Gastrocnemius medialis (tissue), 4 donors: ENCODE measurements at regions not wholly inside any gene's neighbourhood (a gene's known extent, or its start where the extent isn't known, plus 50 kb on each side); places are given as distances from the start of the nearest gene placed in this dataset.

Source experiments
- ATAC-seq, 2 donors: fragments of 150-250 bp; one replicate each; pipeline ENCODE4 v1.9.1; 2016
- DNase-seq, 2 donors: peaks; one replicate each; pipeline ENCODE4 v3.0.0-alpha.2; 2019
- H3K27ac ChIP-seq, 4 donors: fragments of 200-600 bp; sonication (generic); 1 replicate in 1 of 4; 2 replicates in 3 of 4; pipeline ENCODE4 v1.5.1; 2016 to 2018; ENCODE audit warnings: mild to moderate bottlenecking in 2 of 4, moderate library complexity in 1 of 4
- H3K27me3 ChIP-seq, 3 donors: fragments of 200-600 bp; sonication (generic) in 2 of 3; 1 replicate in 1 of 3; 2 replicates in 2 of 3; pipeline versions ENCODE4 v1.5.1 to v1.6.0; 2016 to 2019; ENCODE audit warnings: mild to moderate bottlenecking in 1 of 3, moderate library complexity in 1 of 3
- H3K36me3 ChIP-seq, 2 donors: fragments of 200-600 bp; sonication (generic) in 1 of 2; one replicate each; pipeline ENCODE4 v1.5.1; 2017 to 2018
- H3K4me1 ChIP-seq, 2 donors: fragments of 200-600 bp; sonication (generic) in 1 of 2; one replicate each; pipeline ENCODE4 v1.5.1; 2016 to 2017; ENCODE audit warnings: mild to moderate bottlenecking in 2 of 2
- H3K4me3 ChIP-seq, 4 donors: fragments of 200-600 bp; sonication (generic) in 3 of 4; 1 replicate in 1 of 4; 2 replicates in 3 of 4; pipeline ENCODE4 v1.5.1; 2016 to 2019; ENCODE audit warnings: mild to moderate bottlenecking in 2 of 4
- H3K9me3 ChIP-seq, 3 donors: fragments of 200-600 bp; sonication (generic) in 2 of 3; 1 replicate in 1 of 3; 2 replicates in 2 of 3; pipeline ENCODE4 v1.5.1; 2016 to 2019
- CTCF ChIP-seq, 5 experiments: fragments of 450-650 bp in 3 of 5; fragments of 200-600 bp in 2 of 5; sonication (generic) in 2 of 5; IDR thresholded peaks in 4 of 5; conservative IDR thresholded peaks in 1 of 5; 1 replicate in 4 of 5; 2 replicates in 1 of 5; pipeline ENCODE4 v1.5.1; 2016 to 2019; ENCODE audit warnings: antibody characterized with exemption in 5 of 5, mild to moderate bottlenecking in 3 of 5, moderate library complexity in 3 of 5
- POLR2A ChIP-seq, 2 donors: fragments of 450-650 bp; IDR thresholded peaks; one replicate each; pipeline ENCODE4 v1.6.1; 2017; ENCODE audit warnings: antibody characterized with exemption in 2 of 2, mild to moderate bottlenecking in 2 of 2, moderate library complexity in 2 of 2
- in situ Hi-C, 4 donors: fragments of 200-750 bp; cut with MboI; loops; one replicate each; pipeline versions ENCODE4 v1.15.0 to v1.8.0; 2017; ENCODE audit warnings: low sequenced_read_pairs in 4 of 4
- intact Hi-C: fragments of 100-400 bp; cut with DNase I; formaldehyde crosslinking; loops from one replicate; pipeline ENCODE4 v1.15.1; 2023; ENCODE audit warnings: low total_unique reads

GRCh38 chr11:127412234-127412633 is 411.7 kb upstream of the KIRREL3 start:
- no peaks in the 10 kb centered on the region for H3K27me3 ChIP-seq
- H3K9me3 ChIP-seq: no peaks in the 10 kb centered on the region
- H3K4me1 ChIP-seq: no peaks in the 10 kb centered on the region
- ATAC-seq: no peak
- TF ChIP-seq POLR2A (IDR thresholded peaks at IDR 0.05) (no peak), CTCF (IDR thresholded peaks at IDR 0.05 in 4 of 5, conservative IDR thresholded peaks at IDR 0.05 in 1 of 5) (no peak)
- intact Hi-C loops (no loop called here), in situ Hi-C loops (no loop called here)
- DNase-seq: no peak
- H3K27ac ChIP-seq: no peak overlapping the region
- H3K4me3 ChIP-seq: no peak overlapping the region
- H3K36me3 ChIP-seq: no peaks in the 10 kb centered on the region

DNA sequence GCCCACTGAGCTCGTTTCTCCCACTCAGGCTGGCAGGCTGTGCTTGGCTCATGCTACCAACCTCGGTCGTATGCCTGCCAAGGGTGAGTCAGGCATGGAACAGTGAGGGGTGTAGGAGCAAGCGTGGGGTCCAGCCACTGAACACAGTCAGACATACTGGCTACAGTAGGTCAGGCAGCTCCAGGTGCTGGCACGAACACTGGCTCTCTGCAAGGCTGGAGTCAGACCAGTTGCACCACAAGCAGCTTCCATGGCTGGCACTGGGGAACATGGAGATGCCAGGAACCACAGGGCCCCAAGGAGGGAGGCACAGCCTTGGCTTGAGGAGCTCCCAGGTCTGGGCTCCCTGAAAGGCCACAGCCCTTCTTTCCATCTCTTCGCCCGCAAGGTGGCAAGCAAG is 410.7 kb upstream of the KIRREL3 start:
- Histone ChIP-seq H3K27me3 (no peaks in the 10 kb centered on the region), H3K4me1 (no peaks in the 10 kb centered on the region), H3K4me3 (no peak overlapping the region), H3K9me3 (no peaks in the 10 kb centered on the region), H3K27ac (no peak overlapping the region), H3K36me3 (no peaks in the 10 kb centered on the region)
- TF ChIP-seq POLR2A (IDR thresholded peaks at IDR 0.05): no peak
- TF ChIP-seq CTCF (IDR thresholded peaks at IDR 0.05 in 4 of 5, conservative IDR thresholded peaks at IDR 0.05 in 1 of 5): no peak
- in situ Hi-C loops (no loop called here), intact Hi-C loops (no loop called here)
- DNase-seq (no peak), ATAC-seq (no peak)

DNA sequence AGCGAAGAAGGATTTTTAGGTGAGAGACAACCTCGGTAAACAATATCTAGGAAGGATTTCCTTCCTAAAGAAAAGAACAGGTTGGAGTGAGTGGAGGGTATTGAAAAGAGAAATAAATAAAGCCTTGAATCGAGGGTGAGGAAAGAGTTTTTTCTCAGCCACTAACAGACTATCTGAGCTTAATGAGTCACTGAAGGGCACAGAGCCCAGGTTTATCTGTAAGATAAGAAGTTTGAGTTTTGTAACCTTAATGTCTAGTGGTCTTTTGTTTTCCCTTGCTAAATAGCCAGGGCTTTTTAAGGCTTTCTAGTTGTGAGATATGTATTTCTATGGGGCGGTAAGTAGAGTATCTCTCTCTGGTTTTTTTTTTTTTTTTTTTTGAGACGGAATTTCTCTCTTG is 394.5 kb upstream of the KIRREL3 start:
- intact Hi-C loops (no loop called here), in situ Hi-C loops (no loop called here)
- H3K27me3 ChIP-seq: no peaks in the 10 kb centered on the region
- H3K36me3 ChIP-seq: no peaks in the 10 kb centered on the region
- H3K9me3 ChIP-seq: no peaks in the 10 kb centered on the region
- H3K4me1 ChIP-seq: no peaks in the 10 kb centered on the region
- no peak for TF ChIP-seq CTCF (IDR thresholded peaks at IDR 0.05 in 4 of 5, conservative IDR thresholded peaks at IDR 0.05 in 1 of 5)
- TF ChIP-seq POLR2A (IDR thresholded peaks at IDR 0.05): no peak
- H3K4me3 ChIP-seq: no peak overlapping the region
- ATAC-seq (no peak), DNase-seq (no peak)
- no peak overlapping the region for H3K27ac ChIP-seq

DNA sequence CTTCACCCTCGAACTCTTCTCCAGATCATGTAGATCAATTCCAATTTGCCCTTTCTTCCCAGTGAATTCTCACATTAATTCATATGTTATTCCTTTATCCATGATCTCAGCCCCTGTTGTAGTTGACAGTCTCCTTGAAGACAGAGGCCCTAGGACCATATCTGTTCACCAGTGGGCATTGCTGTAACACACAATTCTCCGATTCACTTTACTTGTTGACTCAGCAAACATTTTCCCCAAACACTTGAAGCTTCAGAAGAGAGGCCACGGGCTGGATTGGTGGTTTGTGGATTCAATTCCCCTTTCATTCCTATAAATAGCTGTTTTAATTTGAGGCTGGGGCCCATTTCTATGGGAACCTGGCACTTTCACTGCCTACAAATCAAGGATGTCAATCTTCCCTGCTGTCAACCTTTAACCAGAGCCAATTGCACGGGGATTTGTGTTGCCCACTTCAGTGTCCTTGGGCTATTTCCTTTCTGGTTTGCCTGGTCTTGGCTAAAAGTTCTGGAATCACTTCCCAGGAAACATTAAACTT is 393.0 kb upstream of the KIRREL3 start:
- Histone ChIP-seq H3K36me3 (no peaks in the 10 kb centered on the region), H3K27me3 (no peaks in the 10 kb centered on the region), H3K4me3 (no peak overlapping the region), H3K4me1 (no peaks in the 10 kb centered on the region), H3K27ac (no peak overlapping the region), H3K9me3 (no peaks in the 10 kb centered on the region)
- DNase-seq (no peak), ATAC-seq (no peak)
- intact Hi-C loops (no loop called here), in situ Hi-C loops (no loop called here)
- TF ChIP-seq CTCF (IDR thresholded peaks at IDR 0.05 in 4 of 5, conservative IDR thresholded peaks at IDR 0.05 in 1 of 5) (no peak), POLR2A (IDR thresholded peaks at IDR 0.05) (no peak)

GRCh38 chr11:127392575-127392974 is 392.0 kb upstream of the KIRREL3 start:
- H3K9me3 ChIP-seq: no peaks in the 10 kb centered on the region
- intact Hi-C loops (no loop called here), in situ Hi-C loops (no loop called here)
- H3K27me3 ChIP-seq: no peaks in the 10 kb centered on the region
- no peak overlapping the region for H3K4me3 ChIP-seq
- TF ChIP-seq CTCF (IDR thresholded peaks at IDR 0.05 in 4 of 5, conservative IDR thresholded peaks at IDR 0.05 in 1 of 5) (no peak), POLR2A (IDR thresholded peaks at IDR 0.05) (no peak)
- no peak for ATAC-seq
- no peaks in the 10 kb centered on the region for H3K4me1 ChIP-seq
- no peak for DNase-seq
- H3K36me3 ChIP-seq: no peaks in the 10 kb centered on the region
- H3K27ac ChIP-seq: no peak overlapping the region
